ENCODE measurements at regions not wholly inside any gene's neighbourhood (a gene's known extent, or its start where the extent isn't known, plus 50 kb on each side); places are given as distances from the start of the nearest gene placed in this dataset.

GRCh38 chr10:75326306-75326705 is 75.3 kb downstream of the ZNF503 start:
- H3K4me1 ChIP-seq, result no peaks in the 10 kb centered on the region
- no peak overlapping the region for H2AFZ ChIP-seq
- no peak overlapping the region for H3K27ac ChIP-seq
- H3K36me3 ChIP-seq (ENCODE audit: control insufficient read depth, insufficient read depth, low read length), result no peaks in the 10 kb centered on the region
- no peaks in the 10 kb centered on the region for H3K9me3 ChIP-seq (ENCODE audit: control insufficient read depth, low read length)
- no peaks in the 10 kb centered on the region for H3K27me3 ChIP-seq (ENCODE audit: control insufficient read depth, insufficient read depth, low read length)
- H3K79me2 ChIP-seq, result no peaks in the 10 kb centered on the region
- TF ChIP-seq CTCF (IDR thresholded peaks at IDR 0.05), result no peak
- H3K4me3 ChIP-seq (ENCODE audit: low read depth, low read length), result no peak overlapping the region
- no peak overlapping the region for H3K9ac ChIP-seq
- H3K4me2 ChIP-seq (ENCODE audit: low read length), result no peak overlapping the region

DNA sequence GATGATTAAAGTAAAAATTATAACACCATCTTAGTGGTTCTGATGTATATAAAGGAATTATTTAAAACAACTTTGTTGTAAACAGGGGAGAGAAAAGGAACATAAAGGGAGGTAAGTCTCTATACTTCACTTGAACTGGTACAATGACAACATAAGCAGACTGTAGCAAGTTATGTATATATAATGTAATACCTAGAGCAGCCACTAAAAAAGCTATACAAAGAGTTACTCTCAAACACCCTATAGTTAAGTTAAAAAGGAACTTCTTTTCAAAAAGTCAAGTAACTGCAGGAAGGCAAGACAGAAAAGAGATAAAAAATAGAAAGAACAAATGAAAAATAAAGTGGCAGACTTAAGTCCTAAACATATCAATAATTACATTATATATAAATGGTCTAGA is 82.3 kb downstream of the ZNF503 start:
- Histone ChIP-seq H3K4me2 (ENCODE audit: low read length) (no peak overlapping the region), H3K4me3 (ENCODE audit: low read depth, low read length) (no peak overlapping the region), H3K9me3 (ENCODE audit: control insufficient read depth, low read length) (no peaks in the 10 kb centered on the region), H3K9ac (no peak overlapping the region), H2AFZ (no peak overlapping the region), H3K79me2 (no peaks in the 10 kb centered on the region), H3K36me3 (ENCODE audit: control insufficient read depth, insufficient read depth, low read length) (no peaks in the 10 kb centered on the region), H3K4me1 (no peaks in the 10 kb centered on the region), H3K27ac (no peak overlapping the region), H3K27me3 (ENCODE audit: control insufficient read depth, insufficient read depth, low read length) (no peaks in the 10 kb centered on the region)
- no peak for TF ChIP-seq CTCF (IDR thresholded peaks at IDR 0.05)

- no peaks in the 10 kb centered on the region for H3K27me3 ChIP-seq (ENCODE audit: control insufficient read depth, insufficient read depth, low read length)
- no peaks in the 10 kb centered on the region for H3K4me1 ChIP-seq
- no peak overlapping the region for H3K9ac ChIP-seq
- no peaks in the 10 kb centered on the region for H3K36me3 ChIP-seq (ENCODE audit: control insufficient read depth, insufficient read depth, low read length)
- no peak overlapping the region for H3K27ac ChIP-seq
- no peaks in the 10 kb centered on the region for H3K79me2 ChIP-seq
- no peak overlapping the region for H2AFZ ChIP-seq
- H3K4me2 ChIP-seq (ENCODE audit: low read length), result no peak overlapping the region
- no peak for TF ChIP-seq CTCF (IDR thresholded peaks at IDR 0.05)
- no peaks in the 10 kb centered on the region for H3K9me3 ChIP-seq (ENCODE audit: control insufficient read depth, low read length)
- no peak overlapping the region for H3K4me3 ChIP-seq (ENCODE audit: low read depth, low read length)
These were observed 78.8 kb upstream of the COMTD1 start for GRCh38 chr10:75314570-75314969.

- Histone ChIP-seq H3K27me3 (ENCODE audit: control insufficient read depth, insufficient read depth, low read length) (no peaks in the 10 kb centered on the region), H3K4me1 (no peaks in the 10 kb centered on the region), H3K79me2 (no peaks in the 10 kb centered on the region), H2AFZ (no peak overlapping the region), H3K4me2 (ENCODE audit: low read length) (no peak overlapping the region), H3K9me3 (ENCODE audit: control insufficient read depth, low read length) (no peaks in the 10 kb centered on the region), H3K27ac (no peak overlapping the region), H3K9ac (no peak overlapping the region), H3K36me3 (ENCODE audit: control insufficient read depth, insufficient read depth, low read length) (no peaks in the 10 kb centered on the region), H3K4me3 (ENCODE audit: low read depth, low read length) (no peak overlapping the region)
- no peak for TF ChIP-seq CTCF (IDR thresholded peaks at IDR 0.05)
These were observed 76.7 kb upstream of the COMTD1 start for GRCh38 chr10:75312440-75312839.

- no peaks in the 10 kb centered on the region for H3K4me1 ChIP-seq
- no peak overlapping the region for H3K4me3 ChIP-seq (ENCODE audit: low read depth, low read length)
- H3K9me3 ChIP-seq (ENCODE audit: control insufficient read depth, low read length), result no peaks in the 10 kb centered on the region
- H3K36me3 ChIP-seq (ENCODE audit: control insufficient read depth, insufficient read depth, low read length), result no peaks in the 10 kb centered on the region
- no peaks in the 10 kb centered on the region for H3K79me2 ChIP-seq
- no peak for TF ChIP-seq CTCF (IDR thresholded peaks at IDR 0.05)
- H3K4me2 ChIP-seq (ENCODE audit: low read length), result no peak overlapping the region
- no peak overlapping the region for H2AFZ ChIP-seq
- H3K9ac ChIP-seq, result no peak overlapping the region
- H3K27me3 ChIP-seq (ENCODE audit: control insufficient read depth, insufficient read depth, low read length), result no peaks in the 10 kb centered on the region
- no peak overlapping the region for H3K27ac ChIP-seq
These were observed 69.9 kb upstream of the COMTD1 start for GRCh38 chr10:75305675-75306074.

Data from parathyroid adenoma (tissue), 2 donors.